Ishikawa (cell line): ENCODE measurements at regions not wholly inside any gene's neighbourhood (a gene's known extent, or its start where the extent isn't known, plus 50 kb on each side); places are given as distances from the start of the nearest gene placed in this dataset.

Source experiments
- EP300 ChIP-seq: IDR thresholded peaks from 2 replicates; pipeline ENCODE4 v1.6.1; 2012; ENCODE audit warnings: borderline replicate concordance
- FOXM1 ChIP-seq: IDR thresholded peaks from 2 replicates; pipeline ENCODE4 v1.6.1; 2012; ENCODE audit warnings: low read depth, borderline replicate concordance
- RAD21 ChIP-seq: IDR thresholded peaks from 2 replicates; pipeline ENCODE4 v1.6.1; 2012; ENCODE audit warnings: low read depth
- REST ChIP-seq: IDR thresholded peaks from 2 replicates; pipeline ENCODE4 v1.6.1; 2012; ENCODE audit warnings: low read depth, mild to moderate bottlenecking
- TAF1 ChIP-seq: IDR thresholded peaks from 2 replicates; pipeline ENCODE4 v1.6.1; 2012; ENCODE audit warnings: low read depth, mild to moderate bottlenecking
- YY1 ChIP-seq: IDR thresholded peaks from 2 replicates; pipeline ENCODE4 v1.6.1; 2012; ENCODE audit warnings: low read depth

- TF ChIP-seq YY1 (no peak), EP300 (no peak), TAF1 (no peak), RAD21 (no peak), FOXM1 (no peak), REST (no peak)
Measured at GRCh38 chr10:3010816-3011460, 56.4 kb upstream of the PFKP start.
